ELF-1 (cell line): ENCODE measurements at regions not wholly inside any gene's neighbourhood (a gene's known extent, or its start where the extent isn't known, plus 50 kb on each side); places are given as distances from the start of the nearest gene placed in this dataset.
"Not testable (repeated sequence)": the region's sequence is repeated elsewhere in the genome, so short reads cannot be mapped to it uniquely, and the experiment has no call there.

Source experiments
- DNase-seq: peaks from one replicate; pipeline ENCODE4 v3.0.0-alpha.2; 2016; ENCODE audit warnings: low read depth, low spot score

DNA sequence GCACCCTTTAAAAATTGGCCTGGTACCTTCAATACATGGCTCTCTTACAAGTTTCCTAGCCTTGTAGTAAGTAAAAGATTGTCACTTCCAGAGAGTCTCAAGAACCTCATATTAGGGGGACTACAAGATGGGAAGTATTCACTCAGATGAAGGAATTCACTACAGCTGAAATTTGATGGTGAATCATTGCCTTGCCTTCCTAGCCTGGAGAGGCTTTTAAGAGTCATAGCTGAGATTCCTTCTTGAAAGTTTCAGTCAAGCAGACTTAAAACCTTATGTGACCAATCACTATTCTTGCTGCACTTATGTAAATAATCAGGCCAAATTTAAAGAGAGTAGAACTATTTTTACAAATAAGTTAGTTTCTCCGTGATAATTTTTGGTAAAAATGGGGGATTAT, 451.6 kb downstream of the TRHDE start:
- DNase-seq = no peak

DNA sequence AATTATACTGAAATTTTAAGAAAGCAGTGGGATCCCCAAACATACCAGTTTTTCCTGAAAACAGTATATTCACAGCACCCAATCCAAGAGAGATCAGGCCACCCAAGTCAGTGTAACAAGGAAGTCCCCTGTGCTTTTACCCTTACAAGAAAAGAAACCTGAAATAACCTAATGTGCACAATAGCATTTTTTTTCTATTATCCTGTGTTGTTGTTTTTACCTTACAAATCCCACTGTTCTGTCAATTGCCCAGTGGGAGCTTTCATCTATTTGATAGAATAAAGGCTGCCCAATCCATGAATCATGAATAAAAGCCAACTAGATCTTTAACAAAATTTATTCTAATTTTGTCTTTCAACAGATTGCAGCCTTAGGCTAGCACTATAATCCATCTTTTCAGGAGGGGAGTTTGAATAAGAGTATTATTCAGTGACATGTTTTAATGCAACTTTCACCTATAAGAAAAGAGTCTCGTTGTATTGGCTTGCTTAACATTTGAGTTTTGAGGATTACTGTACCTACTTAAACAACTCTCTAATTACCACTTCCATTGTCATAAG, 457.4 kb downstream of the TRHDE start:
- no peak for DNase-seq

DNA sequence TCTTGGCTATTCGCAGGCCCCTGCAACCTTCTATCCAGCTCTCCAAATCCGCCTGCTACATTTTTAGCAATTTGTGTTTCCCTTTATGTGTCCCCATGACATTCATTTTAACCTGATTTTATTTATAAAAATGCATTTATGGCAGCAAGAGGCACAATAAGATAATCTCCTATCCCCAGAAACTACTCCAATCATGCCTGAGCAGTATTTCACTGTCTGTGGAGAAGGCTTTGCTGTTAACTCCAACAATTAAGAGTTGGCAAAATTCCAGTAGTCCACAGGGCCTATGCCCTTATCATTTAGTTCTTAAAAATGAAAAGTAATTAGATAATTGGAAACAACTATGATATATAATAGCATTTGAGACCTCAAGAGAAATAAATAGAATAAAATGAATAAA, 462.4 kb downstream of the TRHDE start:
- no peak for DNase-seq

DNA sequence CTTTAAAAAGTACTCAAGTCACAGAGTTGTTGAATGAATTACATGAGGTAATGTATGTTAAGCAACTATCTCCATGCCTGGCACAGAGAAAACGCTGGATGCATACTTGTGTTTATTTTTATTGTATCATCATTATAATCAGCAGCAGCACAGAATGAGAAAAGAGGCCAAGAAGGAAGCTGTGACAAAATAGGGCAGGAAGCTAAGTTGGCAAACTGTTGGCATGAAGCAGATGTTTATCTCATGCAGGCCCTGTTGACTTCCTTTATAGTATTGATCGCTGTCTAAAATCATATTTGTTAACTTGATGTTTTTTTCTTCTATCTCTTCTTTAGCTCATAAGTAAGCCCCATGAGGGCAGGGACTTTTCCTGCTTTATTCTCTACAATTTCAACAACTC, 466.6 kb downstream of the TRHDE start:
- no peak for DNase-seq

DNA sequence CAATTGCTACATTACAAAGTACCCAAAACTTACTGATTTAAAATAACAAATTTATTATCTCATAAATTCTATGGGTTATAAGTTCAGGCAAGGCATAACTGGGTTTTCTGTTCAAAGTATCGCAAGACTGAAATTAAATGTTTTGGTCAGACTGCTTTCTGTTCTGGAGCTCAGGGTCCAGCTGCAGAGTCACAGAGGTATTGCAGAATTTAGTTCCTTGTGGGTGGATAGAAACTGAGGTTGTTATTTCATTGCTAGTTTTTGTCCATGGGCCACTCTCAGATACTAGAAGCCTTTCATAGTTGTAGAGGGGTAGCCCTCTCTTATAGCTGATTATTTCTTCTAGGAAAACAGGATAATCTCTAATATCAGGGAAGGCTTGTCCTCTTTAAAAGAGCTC, 467.9 kb downstream of the TRHDE start:
- DNase-seq = no peak

DNA sequence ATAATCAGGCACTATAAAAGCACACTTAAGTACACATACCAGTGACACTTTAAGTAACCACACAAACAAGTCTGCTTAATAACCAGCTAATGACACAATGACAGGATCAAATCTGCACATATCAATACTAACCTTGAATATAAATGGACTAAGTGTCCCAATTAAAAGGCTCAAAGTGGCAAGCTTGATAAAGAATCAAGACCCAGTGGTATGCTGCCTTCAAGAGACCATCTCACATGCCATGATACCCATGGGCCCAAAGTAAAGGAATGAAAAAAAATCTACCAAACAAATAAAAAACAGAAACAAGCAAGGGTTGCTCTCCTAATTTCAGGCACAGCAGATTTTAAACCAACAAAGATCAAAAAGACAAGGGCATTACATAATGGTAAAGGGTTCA, 470.4 kb downstream of the TRHDE start:
- no peak for DNase-seq

DNA sequence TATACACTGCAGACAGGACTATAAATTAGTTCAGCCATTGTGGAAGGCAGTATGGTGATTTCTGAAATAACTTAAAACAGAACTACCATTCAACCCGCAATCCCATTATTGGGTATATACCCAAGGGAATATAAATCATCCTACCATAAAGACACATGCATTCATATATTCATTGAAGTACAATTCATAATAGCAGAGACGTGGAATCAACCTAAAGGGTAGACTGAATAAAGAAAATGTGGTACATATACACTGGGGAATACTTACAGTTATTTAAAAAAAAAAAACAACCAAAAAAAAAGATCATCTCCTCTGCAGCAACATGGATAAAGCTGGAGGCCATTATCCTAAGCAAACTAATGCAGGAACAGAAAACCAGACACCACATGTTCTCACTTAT, 473.9 kb downstream of the TRHDE start:
- DNase-seq = no peak

DNA sequence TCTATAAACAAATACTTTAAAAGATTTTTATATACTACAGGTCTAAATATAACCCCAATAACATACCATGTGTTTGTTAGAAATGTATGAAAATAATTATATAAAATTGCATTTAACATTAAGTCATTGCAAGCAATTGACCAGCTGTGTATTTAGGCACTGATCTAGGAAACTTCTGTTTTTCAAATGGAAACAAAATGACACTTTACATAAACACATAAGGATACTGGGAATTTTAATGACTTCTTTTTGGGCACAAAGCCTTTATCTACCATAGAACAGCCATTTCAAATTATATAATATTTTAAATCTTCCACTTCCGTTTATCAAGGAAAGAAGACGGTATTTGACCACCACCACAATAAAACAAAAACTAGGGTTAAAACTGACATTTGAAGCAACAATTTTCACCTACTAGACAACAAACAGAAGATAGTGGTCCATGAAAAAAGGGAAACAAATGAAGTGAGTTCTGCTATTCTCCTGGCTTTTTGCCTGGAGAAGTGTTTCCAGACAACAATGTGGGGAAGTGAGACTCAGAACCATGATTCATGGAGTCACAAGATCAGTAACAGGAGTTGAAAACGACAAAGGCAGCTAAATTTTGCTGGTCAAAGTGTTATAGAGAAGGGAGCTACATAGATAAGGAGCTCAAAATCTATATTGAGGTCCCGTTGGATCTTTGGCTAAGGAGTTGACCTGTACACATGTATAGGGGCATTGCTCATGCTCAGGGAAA, 475.1 kb downstream of the TRHDE start:
- DNase-seq = no peak

DNA sequence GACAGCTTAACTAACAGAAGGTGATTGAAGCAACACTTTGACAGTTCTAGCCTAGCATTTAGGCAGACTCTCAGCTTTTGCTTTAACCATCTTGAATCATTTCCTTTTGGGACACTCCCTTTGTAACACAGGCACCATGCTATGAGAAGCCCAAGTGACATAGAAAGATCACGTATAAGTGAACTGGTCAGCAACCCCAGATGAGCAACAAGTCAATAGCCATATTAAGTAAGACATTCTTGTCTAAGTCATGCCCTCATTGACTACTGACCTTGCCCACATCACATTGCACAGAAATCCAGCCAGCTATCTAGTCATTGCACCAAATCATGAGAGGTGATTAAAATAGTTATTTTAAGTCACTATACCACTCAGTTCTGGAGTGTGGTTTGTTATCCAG, 476.8 kb downstream of the TRHDE start:
- DNase-seq = no peak

DNA sequence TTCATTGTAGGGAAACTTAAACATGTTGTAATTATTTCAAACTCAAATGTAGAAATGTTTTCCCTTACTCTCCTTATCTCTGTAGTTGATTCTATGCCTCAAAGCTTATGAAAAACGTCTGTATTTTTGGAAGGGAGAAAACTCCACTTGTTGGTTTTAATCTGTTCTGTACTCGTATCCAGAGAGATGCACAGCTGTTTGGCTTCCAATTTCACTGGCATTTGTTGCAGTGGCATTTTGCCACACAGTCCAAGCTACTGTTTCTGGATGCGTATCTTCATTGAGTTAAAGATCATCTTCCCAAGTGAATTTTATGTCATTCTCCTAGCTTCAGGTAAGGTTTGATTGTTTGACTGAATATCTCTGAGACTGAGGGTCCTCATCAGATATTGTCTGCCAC, 481.4 kb downstream of the TRHDE start:
- no peak for DNase-seq

DNA sequence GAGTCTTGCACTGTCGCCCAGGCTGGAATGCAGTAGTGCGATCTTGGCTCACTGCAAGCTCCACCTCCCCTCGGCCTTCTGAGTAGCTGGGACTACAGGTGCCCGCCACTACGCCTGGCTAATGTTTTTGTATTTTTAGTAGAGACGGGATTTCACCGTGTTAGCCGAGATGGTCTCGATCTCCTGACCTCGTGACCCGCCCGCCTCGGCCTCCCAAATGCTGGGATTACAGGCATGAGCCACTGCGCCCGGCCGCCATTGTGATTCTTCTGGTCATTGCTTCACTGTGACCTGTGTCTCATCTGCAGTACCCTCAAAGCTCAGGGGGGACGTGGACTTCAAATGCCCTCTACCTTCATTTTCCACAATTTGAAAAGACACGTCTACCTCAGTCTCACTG, 481.9 kb downstream of the TRHDE start:
- not testable (repeated sequence) for DNase-seq

DNA sequence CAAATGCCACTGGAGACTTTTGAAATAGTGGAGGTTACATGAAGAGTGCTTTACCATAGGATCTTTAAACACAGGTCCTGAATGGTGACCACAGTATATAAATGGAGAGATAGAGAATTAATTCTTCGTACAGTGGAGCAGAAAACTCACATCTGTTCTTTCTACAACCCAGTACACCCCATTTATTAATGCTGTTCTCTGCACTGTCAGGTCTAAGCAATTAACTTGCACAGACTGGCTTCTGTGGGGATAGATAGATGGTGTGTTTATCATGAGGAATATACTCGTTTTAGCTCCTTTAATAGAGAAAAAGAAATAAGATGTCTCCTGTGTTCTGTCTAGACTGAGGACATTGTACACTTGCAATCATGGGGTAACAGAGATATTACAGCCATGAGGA, 494.3 kb downstream of the TRHDE start:
- no peak for DNase-seq

DNA sequence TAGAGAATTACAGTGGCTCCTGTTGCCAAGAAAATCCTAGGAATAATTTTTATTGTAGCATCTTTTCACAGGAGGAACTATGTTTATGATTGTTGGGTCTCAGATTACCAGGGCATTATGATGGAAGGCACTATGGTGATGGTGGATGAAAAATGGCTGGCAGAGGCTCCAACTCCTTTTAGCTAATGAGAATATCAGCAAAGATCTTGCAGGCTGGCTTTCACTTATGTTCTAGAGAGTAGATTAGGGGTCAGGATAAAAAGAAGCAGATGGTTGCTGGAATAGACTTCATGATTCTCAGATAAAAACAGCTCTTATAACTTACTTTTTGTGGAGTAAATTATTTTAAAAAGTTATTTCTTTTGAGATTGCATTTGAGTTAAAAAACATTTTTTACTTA, 501.9 kb downstream of the TRHDE start:
- no peak for DNase-seq

DNA sequence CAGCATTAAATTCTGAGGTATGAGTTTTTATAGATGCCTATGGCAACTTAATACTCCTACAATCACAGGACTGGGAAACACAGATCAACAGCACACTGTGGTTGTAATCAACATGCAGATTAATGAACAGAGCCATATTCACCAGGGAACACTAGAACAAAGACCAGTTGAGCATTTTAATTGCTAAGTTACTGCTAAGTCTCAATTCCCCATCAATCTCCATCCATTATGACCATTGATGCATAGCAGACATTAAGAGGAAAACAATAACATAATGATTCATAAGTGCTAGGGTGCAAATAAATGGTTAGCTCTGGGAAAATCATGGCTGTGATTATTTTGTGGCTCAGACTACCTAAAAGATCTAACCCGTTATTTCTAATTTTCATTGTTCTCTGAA, 505.6 kb downstream of the TRHDE start:
- no peak for DNase-seq

DNA sequence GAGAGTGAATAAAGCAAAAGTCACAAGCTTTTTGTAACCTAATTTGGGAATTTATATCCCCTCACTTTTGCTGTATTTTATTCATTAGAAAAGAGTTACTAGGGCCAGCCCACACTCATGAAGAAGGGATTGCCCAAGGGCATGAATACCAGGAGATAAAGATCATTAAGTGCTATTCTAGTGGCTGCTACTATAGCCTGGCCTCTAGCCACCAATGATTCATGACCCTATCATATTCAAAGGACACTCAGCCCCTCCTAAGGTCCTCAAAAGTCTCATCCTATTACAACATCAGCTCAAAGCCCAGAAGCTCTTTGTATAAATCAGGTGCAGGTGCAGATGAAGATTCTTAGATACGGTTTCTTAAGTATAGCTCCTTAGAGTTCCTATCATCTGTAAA, 518.1 kb downstream of the TRHDE start:
- DNase-seq = peak; percentile 4

DNA sequence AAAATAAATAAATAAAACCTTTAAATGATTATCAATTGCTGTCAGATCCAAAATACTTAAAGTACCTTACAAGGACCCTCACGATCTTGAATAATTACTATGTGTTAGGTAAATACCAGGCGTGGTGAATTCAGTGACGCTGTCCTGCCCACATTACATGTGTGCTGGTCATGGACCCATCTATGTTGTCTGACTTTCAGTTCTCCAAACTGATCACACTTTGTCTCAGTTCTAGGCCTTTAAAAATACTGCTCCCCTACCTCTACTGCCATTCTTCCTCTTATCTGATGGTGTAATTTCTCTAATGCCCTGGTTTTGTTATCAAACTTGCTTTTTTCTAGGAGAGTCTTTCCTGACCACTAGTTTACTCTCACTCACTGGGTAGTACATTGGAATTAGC, 520.7 kb downstream of the TRHDE start:
- DNase-seq = no peak

DNA sequence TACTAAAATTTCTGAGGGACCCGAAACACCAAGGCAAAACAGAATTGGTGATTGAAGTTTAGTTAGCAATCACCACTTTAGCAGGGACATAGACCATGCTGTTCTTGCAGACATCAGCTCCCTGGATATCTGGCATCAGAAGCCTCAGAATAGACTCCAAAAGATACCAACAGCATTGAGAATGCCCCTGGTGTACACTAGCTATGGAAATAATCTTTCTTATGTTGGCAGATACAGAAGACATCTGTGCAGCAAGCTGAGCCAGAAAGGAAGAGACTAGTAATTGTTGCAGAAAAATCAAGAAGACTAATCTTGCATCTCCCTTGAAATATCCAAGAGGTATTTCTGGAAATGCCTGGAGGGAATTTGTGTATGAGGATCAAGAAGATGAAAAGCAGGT, 521.6 kb downstream of the TRHDE start:
- no peak for DNase-seq

DNA sequence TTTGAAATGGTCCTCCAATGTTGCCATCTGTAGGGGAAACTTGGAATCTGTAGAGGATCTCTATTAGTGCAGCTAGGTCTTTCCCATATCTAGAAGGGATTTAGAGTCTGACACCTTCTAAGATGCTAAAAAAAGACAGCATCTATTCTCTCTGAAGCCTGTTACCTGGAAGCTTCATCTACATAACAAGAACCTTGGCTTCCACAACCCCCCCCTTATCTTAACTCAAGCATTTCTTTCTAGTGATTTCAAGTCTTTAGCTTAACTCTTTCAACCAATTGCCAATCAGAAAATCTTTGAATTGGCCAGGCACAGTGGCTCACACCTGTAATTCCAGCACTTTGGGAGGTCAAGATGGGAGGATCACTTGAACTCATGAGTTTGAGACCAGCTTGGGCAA, 543.3 kb downstream of the TRHDE start:
- DNase-seq = no peak

DNA sequence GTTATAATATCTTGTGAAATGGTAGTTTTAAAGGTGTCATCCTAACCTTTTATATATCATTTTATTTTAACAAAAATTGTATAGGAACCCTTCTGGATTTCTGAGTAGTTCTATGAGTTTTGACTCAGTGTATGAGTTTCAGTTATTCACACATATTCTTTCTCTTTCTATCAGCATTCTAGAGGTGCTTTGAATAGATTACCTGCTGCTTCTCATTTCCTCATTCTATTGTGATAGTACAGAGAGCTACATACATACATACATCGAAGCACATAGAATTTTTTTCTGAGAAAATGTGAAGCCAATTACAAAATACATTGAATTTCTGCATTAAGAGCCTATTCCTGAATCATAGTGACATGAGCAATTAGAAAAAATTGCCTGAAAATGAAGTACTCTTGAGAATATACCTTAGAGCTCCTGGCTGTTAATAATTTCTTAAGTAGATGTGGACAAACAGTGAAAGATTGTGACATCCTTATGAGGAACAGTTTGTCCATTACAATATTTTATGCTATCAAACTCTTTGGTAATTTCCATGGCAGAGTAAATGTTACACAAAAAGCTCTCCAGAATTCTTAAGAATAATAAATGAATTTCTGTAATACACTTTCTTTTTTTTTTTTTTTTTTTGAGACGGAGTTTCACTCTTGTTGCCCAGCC, 556.6 kb downstream of the TRHDE start:
- DNase-seq = no peak

DNA sequence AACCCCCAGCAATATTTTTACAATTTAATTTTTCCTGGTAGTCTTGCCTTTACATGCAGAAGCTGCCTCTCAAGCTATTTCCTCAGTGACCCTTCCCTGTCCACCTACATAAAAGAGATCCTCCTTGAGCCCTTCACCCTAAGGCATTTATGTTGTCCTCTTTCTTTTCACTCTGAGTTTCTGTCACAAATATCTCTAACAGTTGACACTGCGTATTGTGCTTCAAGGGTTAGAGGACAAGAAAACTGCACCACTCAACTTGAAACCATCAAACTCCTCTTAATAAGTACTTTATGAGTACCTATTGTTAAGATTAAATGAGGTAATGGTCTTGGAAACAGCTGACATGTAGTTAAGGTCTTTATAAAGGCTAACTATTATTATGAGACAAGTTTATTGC, 557.7 kb downstream of the TRHDE start:
- DNase-seq = no peak

DNA sequence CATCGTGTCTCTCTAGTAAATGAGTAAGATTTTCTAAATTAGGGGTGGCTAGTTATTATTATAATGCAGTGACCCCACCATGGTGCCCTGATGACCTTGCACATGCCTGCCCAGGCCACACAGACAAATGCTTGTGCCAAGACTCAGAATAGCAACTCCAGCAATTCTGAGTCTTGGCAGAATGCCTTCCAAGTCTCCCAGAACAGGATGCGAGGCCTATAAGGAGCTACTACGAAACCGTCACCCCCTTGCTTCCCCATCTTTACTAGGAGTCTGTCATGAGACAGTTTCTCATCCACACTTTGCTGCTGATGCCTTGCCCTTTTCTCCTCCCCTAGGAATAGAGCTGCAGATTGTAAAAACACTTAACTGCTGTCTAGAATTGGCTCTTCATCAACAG, 559.9 kb downstream of the TRHDE start:
- no peak for DNase-seq

DNA sequence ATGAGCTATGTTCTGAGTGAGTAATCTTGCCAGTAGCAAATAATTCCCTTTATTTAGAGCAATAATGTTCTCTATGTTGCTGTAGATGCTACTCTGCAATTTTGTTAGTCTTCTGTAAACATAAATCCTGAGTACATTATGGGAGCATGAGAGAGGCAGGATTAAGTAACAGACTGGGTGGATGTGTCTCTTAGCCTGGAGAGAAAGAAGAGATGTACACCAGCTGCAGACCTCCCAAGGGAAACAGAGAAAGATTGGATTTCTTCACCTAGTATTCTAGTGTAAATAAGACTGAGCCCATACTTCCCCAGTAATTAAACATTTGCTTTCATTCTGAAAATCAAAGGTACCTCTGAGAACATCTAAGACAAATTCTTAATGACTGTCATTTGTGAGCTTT, 564.0 kb downstream of the TRHDE start:
- no peak for DNase-seq

DNA sequence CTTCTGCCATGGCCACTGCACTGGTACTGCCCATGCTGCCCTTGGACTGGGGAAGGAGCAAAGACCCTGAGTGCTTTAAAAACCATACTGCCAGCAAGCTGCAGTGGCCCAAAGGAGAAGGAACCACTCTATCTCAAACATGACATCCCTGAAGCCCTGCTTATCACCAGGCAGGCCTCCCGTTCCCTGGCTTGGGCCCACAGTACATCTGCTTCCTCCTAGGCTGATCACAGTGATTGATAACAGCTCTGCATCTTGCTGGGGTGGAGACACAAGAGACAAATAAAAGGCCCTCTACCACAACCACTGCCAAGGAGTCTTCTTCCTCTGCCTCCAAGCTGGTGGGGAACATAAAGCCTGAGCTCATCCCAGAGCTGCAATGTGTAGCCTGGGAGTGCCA, 567.5 kb downstream of the TRHDE start:
- no peak for DNase-seq
